ENCODE measurements at regions not wholly inside any gene's neighbourhood (a gene's known extent, or its start where the extent isn't known, plus 50 kb on each side); places are given as distances from the start of the nearest gene placed in this dataset.

- H3K27ac ChIP-seq, result no peak overlapping the region
- TF ChIP-seq, protein P1, sequence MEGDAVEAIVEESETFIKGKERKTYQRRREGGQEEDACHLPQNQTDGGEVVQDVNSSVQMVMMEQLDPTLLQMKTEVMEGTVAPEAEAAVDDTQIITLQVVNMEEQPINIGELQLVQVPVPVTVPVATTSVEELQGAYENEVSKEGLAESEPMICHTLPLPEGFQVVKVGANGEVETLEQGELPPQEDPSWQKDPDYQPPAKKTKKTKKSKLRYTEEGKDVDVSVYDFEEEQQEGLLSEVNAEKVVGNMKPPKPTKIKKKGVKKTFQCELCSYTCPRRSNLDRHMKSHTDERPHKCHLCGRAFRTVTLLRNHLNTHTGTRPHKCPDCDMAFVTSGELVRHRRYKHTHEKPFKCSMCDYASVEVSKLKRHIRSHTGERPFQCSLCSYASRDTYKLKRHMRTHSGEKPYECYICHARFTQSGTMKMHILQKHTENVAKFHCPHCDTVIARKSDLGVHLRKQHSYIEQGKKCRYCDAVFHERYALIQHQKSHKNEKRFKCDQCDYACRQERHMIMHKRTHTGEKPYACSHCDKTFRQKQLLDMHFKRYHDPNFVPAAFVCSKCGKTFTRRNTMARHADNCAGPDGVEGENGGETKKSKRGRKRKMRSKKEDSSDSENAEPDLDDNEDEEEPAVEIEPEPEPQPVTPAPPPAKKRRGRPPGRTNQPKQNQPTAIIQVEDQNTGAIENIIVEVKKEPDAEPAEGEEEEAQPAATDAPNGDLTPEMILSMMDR (conservative IDR thresholded peaks at IDR 0.05), result no peak
Measured at GRCh38 chr5:68991279-68992084, 102.3 kb upstream of the SLC30A5 start.

- no peak overlapping the region for H3K27ac ChIP-seq
- TF ChIP-seq, protein P1 (conservative IDR thresholded peaks at IDR 0.05), result no peak
Measured at GRCh38 chr5:68994645-68995044, 99.2 kb upstream of the SLC30A5 start.

- H3K27ac ChIP-seq, result no peak overlapping the region
- TF ChIP-seq, protein P1 (conservative IDR thresholded peaks at IDR 0.05), result no peak
Measured at GRCh38 chr5:68995845-68996545, 97.8 kb upstream of the SLC30A5 start.

DNA sequence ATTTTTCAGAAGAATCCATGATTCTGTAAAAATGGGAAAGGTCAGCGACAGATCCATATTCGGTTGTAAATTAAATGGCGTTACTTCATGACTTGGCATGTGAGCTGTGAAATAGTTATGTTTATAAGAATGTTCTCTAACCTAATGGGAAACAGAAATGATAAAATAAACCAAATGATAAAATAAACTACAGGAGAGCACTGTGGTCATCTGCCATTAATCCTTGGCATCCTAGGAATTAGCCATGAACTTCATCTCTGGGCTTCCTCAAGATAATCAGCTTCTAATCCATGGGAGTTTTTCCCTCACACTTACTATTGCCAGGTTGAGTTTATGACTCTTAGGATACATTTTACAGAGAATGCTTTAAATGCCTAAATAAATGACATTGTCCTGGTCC, 94.6 kb upstream of the SLC30A5 start:
- TF ChIP-seq, protein P1 (conservative IDR thresholded peaks at IDR 0.05), result no peak
- H3K27ac ChIP-seq, result no peak overlapping the region

DNA sequence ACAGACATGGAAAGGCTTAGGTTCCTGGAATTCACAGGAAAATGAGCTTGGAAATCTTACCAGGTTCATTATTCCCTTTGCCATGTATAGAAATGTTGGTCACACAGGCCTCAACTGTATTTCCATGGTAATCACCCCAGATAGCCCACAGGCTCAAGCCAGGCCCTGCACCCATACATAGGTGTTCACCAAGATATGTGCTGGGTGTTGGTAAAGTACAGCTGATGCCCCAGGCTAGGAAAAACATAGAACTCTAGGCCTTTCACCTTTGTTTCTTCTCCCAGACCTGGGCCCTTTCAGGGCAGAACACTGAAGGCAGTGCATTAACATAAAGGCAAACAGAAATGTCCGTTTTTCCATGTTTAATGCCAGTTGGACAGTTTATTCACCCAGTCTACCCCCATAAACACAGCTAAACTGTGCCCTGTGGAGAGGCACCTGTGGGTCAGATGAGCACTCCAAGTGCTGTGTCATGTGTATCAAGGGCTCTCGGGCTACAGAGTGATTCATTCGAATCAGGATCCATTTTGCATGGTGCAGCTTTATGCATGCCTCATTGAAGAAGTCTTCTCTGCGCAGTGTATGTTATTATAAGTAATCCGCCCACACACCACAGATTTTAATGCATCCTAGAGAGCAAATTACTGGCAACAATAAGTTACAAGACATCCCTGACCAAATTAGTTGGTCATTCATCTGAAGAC, 93.4 kb upstream of the SLC30A5 start:
- TF ChIP-seq, protein P1 (conservative IDR thresholded peaks at IDR 0.05), result no peak
- no peak overlapping the region for H3K27ac ChIP-seq

DNA sequence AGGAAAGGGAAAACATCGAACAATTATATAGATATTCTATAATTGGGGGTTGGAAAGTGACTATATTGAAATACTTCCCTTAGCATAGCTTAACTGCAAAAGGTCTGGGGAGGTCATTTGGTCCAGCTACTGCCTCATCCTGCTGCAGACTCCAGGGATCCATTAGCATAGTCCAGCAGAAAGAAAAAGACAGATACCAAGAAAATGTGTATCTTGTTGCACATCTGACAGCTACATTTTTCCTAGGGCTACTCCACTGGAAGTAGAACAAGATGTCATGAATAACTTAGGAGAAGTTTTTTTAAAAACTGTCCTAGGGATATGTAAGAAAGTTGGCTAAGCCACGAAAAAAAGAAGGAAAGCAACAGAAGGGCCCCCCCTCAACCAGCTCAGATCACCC, 92.9 kb upstream of the SLC30A5 start:
- no peak overlapping the region for H3K27ac ChIP-seq
- TF ChIP-seq, protein P1 (conservative IDR thresholded peaks at IDR 0.05), result no peak

- H3K27ac ChIP-seq, result no peak overlapping the region
- TF ChIP-seq, protein P1 (conservative IDR thresholded peaks at IDR 0.05), result no peak
Measured at GRCh38 chr5:69001627-69002026, 92.2 kb upstream of the SLC30A5 start.
